COLO668 (cell line): ENCODE measurements at regions not wholly inside any gene's neighbourhood (a gene's known extent, or its start where the extent isn't known, plus 50 kb on each side); places are given as distances from the start of the nearest gene placed in this dataset.
"Not testable (repeated sequence)": the region's sequence is repeated elsewhere in the genome, so short reads cannot be mapped to it uniquely, and the experiment has no call there.

Experiments
- DNase-seq: peaks from one replicate; lab custom pipeline; 2025; ENCODE audit not compliant: unreplicated experiment; lab: John Stamatoyannopoulos, UW

GRCh38 chr15:94972314-94972713, 741.0 kb downstream of the MCTP2 start:
- no peak for DNase-seq

GRCh38 chr15:94987085-94987484, 755.7 kb downstream of the MCTP2 start:
- no peak for DNase-seq

GRCh38 chr15:94991718-94992117, 760.4 kb downstream of the MCTP2 start:
- DNase-seq = no peak

GRCh38 chr15:95009635-95010034, 778.3 kb downstream of the MCTP2 start:
- no peak for DNase-seq

- DNase-seq = no peak
Measured at GRCh38 chr15:95013381-95013780, 782.0 kb downstream of the MCTP2 start.

GRCh38 chr15:95016511-95017229, 785.3 kb downstream of the MCTP2 start:
- no peak for DNase-seq

- DNase-seq = peak; percentile 13
Measured at GRCh38 chr15:95017666-95018328, 786.4 kb downstream of the MCTP2 start.

GRCh38 chr15:95018888-95019545, 787.7 kb downstream of the MCTP2 start:
- DNase-seq = no peak

GRCh38 chr15:95019907-95020306, 788.5 kb downstream of the MCTP2 start:
- DNase-seq = no peak

GRCh38 chr15:95021816-95022215, 790.5 kb downstream of the MCTP2 start:
- no peak for DNase-seq

GRCh38 chr15:95024351-95024750, 793.0 kb downstream of the MCTP2 start:
- DNase-seq = no peak

GRCh38 chr15:95025924-95026728, 794.8 kb downstream of the MCTP2 start:
- peak; percentile 34 for DNase-seq

GRCh38 chr15:95027981-95028380, 796.6 kb downstream of the MCTP2 start:
- DNase-seq = no peak

GRCh38 chr15:95032156-95032555, 800.8 kb downstream of the MCTP2 start:
- no peak for DNase-seq

- DNase-seq = no peak
Measured at GRCh38 chr15:95035106-95035505, 803.7 kb downstream of the MCTP2 start.

- no peak for DNase-seq
Measured at GRCh38 chr15:95041297-95041696, 809.9 kb downstream of the MCTP2 start.

GRCh38 chr15:95043236-95043932, 812.0 kb downstream of the MCTP2 start:
- DNase-seq = not testable (repeated sequence)

- no peak for DNase-seq
Measured at GRCh38 chr15:95043933-95044313, 812.6 kb downstream of the MCTP2 start.

- no peak for DNase-seq
Measured at GRCh38 chr15:95044745-95045417, 813.5 kb downstream of the MCTP2 start.

GRCh38 chr15:95051861-95052260, 820.5 kb downstream of the MCTP2 start:
- DNase-seq = no peak
